Activated CD4-positive, alpha-beta T cell treated with anti-CD3 and anti-CD28 coated beads for 24 hours (primary cell): ENCODE measurements at regions not wholly inside any gene's neighbourhood (a gene's known extent, or its start where the extent isn't known, plus 50 kb on each side); places are given as distances from the start of the nearest gene placed in this dataset.
"Not testable (repeated sequence)": the region's sequence is repeated elsewhere in the genome, so short reads cannot be mapped to it uniquely, and the experiment has no call there.

Experiments used
- DNase-seq, 2 donors: peaks; one replicate each; pipeline ENCODE4 v3.0.0-alpha.2; 2020; ENCODE audit warnings: low read depth in 2 of 2

GRCh38 chr4:138507522-138507921, 265.4 kb upstream of the SLC7A11 start:
- no peak for DNase-seq

- no peak for DNase-seq
Measured at GRCh38 chr4:138501614-138502013, 259.5 kb upstream of the SLC7A11 start.

GRCh38 chr4:138500869-138501268, 258.7 kb upstream of the SLC7A11 start:
- no peak for DNase-seq

- no peak for DNase-seq
Measured at GRCh38 chr4:138499627-138500026, 257.5 kb upstream of the SLC7A11 start.

- no peak for DNase-seq
Measured at GRCh38 chr4:138494931-138495330, 252.8 kb upstream of the SLC7A11 start.

- DNase-seq = no peak
Measured at GRCh38 chr4:138494116-138494515, 252.0 kb upstream of the SLC7A11 start.

GRCh38 chr4:138492176-138492575, 250.0 kb upstream of the SLC7A11 start:
- DNase-seq = no peak

DNA sequence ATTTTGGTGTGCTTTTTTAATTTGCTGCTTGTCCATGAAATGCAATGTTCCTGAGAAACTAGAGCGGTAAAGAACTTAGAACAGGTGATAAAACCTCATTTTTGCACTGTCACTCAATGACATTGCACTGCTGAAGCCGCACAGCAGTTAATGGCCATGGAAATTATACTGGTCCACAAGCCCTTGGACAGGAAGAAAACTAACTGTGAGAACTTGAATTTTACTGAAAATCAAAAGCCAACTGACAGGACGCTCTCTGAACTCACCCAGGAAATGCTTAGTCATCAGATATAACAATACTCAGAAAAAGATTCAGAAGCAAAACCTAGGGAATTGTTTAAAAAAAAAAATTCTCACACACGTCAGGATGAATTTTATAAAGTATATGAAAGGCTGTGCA, 246.4 kb upstream of the SLC7A11 start:
- DNase-seq = no peak

DNA sequence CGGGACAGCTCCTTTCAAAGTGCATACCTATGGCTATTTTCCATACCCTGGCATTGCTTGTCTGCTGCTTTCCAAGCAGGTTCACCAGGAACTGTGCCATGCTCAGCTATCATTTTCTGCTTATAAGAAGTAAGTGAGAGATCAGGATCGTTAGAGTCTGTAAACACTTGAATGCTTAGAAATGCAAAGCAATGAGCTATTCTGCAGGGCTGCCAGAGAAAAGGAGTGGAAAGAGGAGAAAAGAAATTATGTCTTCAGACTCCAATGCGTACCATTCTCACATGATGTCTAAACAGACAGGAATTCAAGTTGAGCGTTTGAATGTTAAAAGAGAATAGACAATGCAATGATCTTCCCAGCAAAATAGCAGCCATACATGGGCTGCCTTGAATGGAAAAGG, 245.5 kb upstream of the SLC7A11 start:
- DNase-seq = no peak

DNA sequence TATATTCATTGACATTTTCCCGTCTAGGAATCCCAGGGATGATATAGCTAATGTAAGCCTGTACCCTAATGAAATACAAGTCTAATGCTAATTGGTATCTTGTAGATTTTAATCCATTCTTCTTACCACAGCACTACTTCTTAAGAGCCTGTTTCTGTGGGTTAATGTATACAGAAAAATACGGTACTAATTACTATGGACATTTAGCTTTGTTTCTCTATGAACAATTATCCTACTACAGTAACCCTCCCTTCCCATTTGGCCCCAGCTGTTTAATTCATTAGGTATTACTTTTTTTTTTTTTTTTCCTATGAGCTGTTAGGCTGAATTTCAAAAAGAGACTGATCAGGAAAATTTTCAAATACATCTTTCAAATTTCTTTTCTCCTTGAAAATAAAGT, 245.1 kb upstream of the SLC7A11 start:
- DNase-seq = no peak

GRCh38 chr4:138485498-138485897, 243.3 kb upstream of the SLC7A11 start:
- DNase-seq = no peak

DNA sequence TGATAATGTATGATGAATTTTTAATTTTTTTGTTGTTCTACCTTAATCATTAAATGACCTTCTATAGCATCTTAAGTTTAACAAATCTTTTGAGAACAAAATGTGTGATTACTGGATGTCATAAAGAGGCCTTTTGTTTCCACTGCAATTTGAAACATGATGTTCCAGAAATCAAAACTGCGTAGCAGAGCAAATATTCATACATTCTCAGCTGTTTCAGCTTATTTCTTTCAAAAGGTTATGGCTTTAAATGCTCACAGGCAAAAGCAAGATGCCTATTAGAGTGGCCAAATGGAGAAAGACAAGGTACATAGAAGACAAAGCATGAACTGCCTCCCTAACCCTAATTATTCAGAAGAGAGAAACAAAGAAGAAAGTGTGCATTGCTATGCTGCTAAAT, 233.0 kb upstream of the SLC7A11 start:
- no peak for DNase-seq

GRCh38 chr4:138473339-138473738, 231.2 kb upstream of the SLC7A11 start:
- no peak for DNase-seq

DNA sequence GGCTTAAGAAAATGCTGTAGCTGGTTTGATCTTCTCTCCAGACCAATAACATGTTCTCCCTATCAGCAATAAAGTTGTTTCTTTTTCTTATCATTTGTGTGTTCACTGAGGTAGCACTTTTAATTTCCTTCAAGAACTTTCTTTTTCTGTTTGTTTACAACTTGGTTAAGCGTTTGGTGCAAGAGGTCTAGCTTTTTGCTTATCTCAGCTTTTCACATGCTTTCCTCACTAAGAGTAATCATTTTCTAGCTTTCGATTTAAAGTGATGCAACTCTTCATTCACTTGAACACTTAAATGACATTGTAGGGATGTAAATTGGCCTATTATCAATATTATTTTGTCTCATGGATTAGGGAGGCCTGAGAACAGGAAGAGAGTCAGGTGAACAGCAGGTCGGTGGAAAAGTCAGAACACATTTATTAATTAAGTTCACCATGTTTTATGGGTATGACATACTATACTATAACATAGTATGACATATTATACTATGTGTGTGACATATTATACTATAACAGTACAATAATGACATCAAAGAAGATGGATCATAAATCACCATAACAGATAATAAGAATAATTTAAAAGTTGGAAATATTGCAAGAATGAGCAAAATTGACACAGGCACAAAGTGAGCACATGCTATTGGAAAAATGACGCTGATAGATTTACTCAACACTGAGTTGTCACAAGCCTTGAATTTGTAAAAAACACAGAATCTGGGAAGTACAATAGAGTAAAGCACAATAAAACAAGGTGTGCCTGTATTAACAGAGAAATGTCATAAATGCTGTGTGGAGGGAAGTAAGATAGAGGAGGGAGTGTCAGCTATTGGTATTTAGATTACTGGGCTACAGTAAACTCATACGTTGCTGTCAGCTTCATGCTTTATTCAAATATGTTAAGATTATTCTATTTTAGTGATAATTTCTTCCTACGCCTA, 218.6 kb upstream of the SLC7A11 start:
- DNase-seq = no peak

DNA sequence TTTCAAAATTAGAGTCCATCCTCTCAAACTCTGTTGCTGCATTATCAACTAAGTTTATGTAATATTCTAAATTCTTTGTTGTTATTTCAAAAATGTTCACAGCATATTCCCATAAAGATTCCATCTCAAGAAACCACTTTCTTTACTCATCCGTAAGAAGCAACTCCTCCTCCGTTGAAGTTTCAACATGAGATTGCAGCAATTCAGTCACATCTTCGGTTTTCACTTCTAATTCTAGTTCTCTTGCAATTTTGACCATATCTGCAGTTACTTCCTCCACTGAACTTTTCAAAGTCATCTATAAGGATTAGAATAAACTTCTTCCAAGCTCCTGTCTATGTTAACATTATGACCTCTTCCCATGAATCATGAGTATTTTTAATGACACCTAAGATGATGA, 216.6 kb upstream of the SLC7A11 start:
- no peak for DNase-seq

GRCh38 chr4:138456349-138456748, 214.2 kb upstream of the SLC7A11 start:
- not testable (repeated sequence) for DNase-seq

- no peak for DNase-seq
Measured at GRCh38 chr4:138455097-138455496, 212.9 kb upstream of the SLC7A11 start.

- DNase-seq = no peak
Measured at GRCh38 chr4:138452826-138453225, 210.7 kb upstream of the SLC7A11 start.

DNA sequence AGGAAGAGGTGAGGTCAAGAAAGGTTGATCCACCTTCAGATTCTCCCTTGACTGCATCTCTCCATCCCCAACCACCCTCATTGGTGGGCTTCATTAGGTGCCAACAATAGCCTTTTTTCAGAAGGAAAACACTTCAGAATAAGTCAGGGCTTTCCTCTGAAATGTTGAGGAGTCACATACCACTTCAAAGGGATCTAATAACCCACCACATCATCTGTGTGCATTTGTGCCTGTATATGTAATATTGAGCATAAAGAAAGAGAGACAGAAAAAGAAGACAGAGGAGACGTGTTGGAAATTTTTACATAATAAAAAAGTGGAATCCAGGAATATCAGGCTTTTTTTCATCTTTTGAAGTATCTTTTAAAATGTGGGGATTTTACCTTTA, 209.1 kb upstream of the SLC7A11 start:
- no peak for DNase-seq

DNA sequence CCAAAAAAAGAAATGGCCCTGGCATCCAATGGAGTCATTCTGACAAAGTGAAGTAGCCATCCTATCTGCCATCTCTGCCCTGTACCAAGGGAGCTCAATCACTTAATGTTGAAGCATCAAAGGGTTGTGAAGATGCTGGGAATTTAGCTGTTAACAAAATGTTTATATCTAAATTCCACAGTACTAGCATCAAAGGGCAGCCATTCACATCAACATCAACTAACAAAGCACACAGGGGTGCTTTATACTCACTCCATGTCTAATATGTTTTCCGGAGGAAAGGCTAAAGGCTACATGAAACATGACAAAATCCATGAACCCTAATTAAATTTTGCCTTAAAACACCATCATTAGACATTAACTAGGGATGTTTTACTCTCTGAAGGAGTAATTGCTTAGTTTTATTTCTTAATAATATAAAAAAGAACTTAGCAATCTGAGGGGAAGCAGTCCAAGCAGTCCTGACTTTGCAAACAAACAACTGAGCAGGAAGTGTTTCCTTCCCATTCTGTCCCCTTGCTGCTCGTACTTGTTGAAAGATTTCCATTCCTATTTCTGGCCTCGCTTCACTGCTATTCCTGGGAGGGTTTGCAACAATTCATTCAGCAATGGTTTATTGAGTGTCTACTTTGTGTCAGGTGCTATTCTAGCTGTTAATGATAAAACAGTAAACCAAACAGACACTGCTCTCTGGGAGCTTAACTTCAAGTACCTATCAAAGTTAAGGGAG, 208.6 kb upstream of the SLC7A11 start:
- no peak for DNase-seq

- no peak for DNase-seq
Measured at GRCh38 chr4:138449938-138450337, 207.8 kb upstream of the SLC7A11 start.

DNA sequence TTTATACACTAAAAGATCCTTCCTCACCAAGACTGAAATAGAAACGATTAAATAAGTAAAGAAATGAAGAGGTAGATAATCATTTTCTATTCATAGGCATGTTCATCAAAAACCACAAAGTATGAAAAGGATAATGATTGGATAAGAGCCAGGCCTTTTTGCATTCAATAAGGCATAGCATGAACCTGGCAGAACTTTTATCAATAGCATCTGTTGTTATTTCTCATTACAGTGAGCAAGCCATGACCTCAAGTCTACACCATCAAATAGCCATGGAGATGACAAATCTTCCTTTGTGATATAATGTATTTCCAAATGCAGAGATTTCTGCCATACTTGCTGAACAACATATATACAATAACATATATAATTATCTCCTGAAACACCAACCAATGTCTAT, 206.0 kb upstream of the SLC7A11 start:
- no peak for DNase-seq

GRCh38 chr4:138446456-138446855, 204.3 kb upstream of the SLC7A11 start:
- DNase-seq = no peak
